MM.1S (cell line): ENCODE measurements at regions not wholly inside any gene's neighbourhood (a gene's known extent, or its start where the extent isn't known, plus 50 kb on each side); places are given as distances from the start of the nearest gene placed in this dataset.

ENCODE experiments used
- EZH2 ChIP-seq: fragments of 300-600 bp; sonication (generic); optimal IDR thresholded peaks from 2 replicates; pipeline ENCODE3; 2017; ENCODE audit warnings: low read depth, mild to moderate bottlenecking, antibody characterized with exemption, low read length, mixed read lengths
- EZH2phosphoT487 ChIP-seq: fragments of 300-600 bp; sonication (generic); IDR thresholded peaks from 2 replicates; pipeline ENCODE4 v1.6.1; 2018; ENCODE audit warnings: antibody characterized with exemption, low read length
- TF ChIP-seq, protein P1 (sequence below): fragments of 300-600 bp; sonication (generic); IDR thresholded peaks from 2 replicates; pipeline ENCODE4 v1.5.1; 2016; ENCODE audit warnings: antibody characterized with exemption, low read length, mixed read lengths

DNA sequence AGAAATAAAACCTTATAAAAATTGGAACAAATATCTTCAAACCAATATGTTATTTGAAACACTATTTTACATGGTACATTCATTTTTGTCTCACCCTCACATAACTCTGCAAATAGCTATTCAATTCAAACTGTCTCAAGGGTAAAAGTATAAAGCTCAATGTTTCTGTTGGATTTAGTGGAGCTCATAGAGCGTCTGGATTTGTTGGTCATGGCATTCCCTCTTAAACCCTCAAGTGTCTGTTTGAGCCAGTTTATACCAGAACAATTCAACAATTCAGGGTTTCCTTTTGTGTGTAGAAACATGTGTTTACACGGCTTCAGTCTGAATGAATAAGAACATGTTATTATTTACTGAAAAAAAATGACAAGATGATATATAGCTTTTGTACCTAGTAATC is 161.6 kb downstream of the PCDH18 start:
- TF ChIP-seq, protein P1, sequence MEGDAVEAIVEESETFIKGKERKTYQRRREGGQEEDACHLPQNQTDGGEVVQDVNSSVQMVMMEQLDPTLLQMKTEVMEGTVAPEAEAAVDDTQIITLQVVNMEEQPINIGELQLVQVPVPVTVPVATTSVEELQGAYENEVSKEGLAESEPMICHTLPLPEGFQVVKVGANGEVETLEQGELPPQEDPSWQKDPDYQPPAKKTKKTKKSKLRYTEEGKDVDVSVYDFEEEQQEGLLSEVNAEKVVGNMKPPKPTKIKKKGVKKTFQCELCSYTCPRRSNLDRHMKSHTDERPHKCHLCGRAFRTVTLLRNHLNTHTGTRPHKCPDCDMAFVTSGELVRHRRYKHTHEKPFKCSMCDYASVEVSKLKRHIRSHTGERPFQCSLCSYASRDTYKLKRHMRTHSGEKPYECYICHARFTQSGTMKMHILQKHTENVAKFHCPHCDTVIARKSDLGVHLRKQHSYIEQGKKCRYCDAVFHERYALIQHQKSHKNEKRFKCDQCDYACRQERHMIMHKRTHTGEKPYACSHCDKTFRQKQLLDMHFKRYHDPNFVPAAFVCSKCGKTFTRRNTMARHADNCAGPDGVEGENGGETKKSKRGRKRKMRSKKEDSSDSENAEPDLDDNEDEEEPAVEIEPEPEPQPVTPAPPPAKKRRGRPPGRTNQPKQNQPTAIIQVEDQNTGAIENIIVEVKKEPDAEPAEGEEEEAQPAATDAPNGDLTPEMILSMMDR: no peak
- TF ChIP-seq EZH2 (no peak), EZH2phosphoT487 (no peak)
